Neural cell (in vitro differentiated cells): ENCODE measurements at regions not wholly inside any gene's neighbourhood (a gene's known extent, or its start where the extent isn't known, plus 50 kb on each side); places are given as distances from the start of the nearest gene placed in this dataset.

ENCODE experiments used
- H2AFZ ChIP-seq: fragments of 200-600, 300-800 bp; sonication (generic), shearing (Covaris generic); 2 replicates; pipeline ENCODE4 v1.6.0; 2014; ENCODE audit warnings: low read depth, mild to moderate bottlenecking, antibody characterized with exemption, low read length, moderate library complexity
- H3F3A ChIP-seq: fragments of 200-600 bp; shearing (Covaris generic); 2 replicates; pipeline ENCODE4 v1.6.1; 2016; ENCODE audit warnings: mild to moderate bottlenecking, moderate library complexity, mixed read lengths, antibody characterized with exemption, low read length; ENCODE audit not compliant: insufficient read depth, poor library complexity, severe bottlenecking
- H3K27ac ChIP-seq: fragments of 200-600, 300-800 bp; sonication (generic), shearing (Covaris generic); 2 replicates; pipeline ENCODE4 v1.5.1; 2014; ENCODE audit warnings: mild to moderate bottlenecking, low read length, moderate library complexity
- H3K27me3 ChIP-seq: fragments of 300-800, 200-600 bp; sonication (generic), shearing (Covaris generic); 2 replicates; pipeline ENCODE4 v1.6.0; 2014; ENCODE audit warnings: mild to moderate bottlenecking, low read depth, low read length, moderate library complexity; ENCODE audit not compliant: insufficient read depth
- H3K36me3 ChIP-seq: fragments of 300-800, 200-600 bp; sonication (generic), shearing (Covaris generic); 2 replicates; pipeline ENCODE4 v1.5.1; 2014; ENCODE audit warnings: mild to moderate bottlenecking, antibody characterized with exemption, low read length, moderate library complexity; ENCODE audit not compliant: insufficient read depth
- H3K4me2 ChIP-seq: fragments of 300-800, 200-600 bp; sonication (generic), shearing (Covaris generic); 2 replicates; pipeline ENCODE4 v1.6.0; 2014; ENCODE audit warnings: mild to moderate bottlenecking, low read length
- H3K4me3 ChIP-seq: fragments of 300-800, 200-600 bp; sonication (generic), shearing (Covaris generic); 2 replicates; pipeline ENCODE4 v1.5.1; 2014; ENCODE audit warnings: mild to moderate bottlenecking, low read length, moderate library complexity
- H3K79me2 ChIP-seq: fragments of 200-600 bp; shearing (Covaris generic); replicated peaks from 2 replicates; pipeline ENCODE4 v1.6.0; 2014; ENCODE audit warnings: mild to moderate bottlenecking, low read length, moderate library complexity; ENCODE audit not compliant: insufficient read depth
- H3K9ac ChIP-seq: fragments of 300-800, 200-600 bp; sonication (generic), shearing (Covaris generic); 2 replicates; pipeline ENCODE4 v1.6.1; 2016; ENCODE audit warnings: mild to moderate bottlenecking, low read length, mixed read lengths
- H3K9me2 ChIP-seq: fragments of 200-600 bp; shearing (Covaris generic); 2 replicates; pipeline ENCODE4 v1.6.1; 2016; ENCODE audit warnings: mild to moderate bottlenecking, low read length, mixed read lengths; ENCODE audit not compliant: insufficient read depth
- H3K9me3 ChIP-seq: fragments of 200-600, 300-800 bp; sonication (generic), shearing (Covaris generic); 2 replicates; pipeline ENCODE4 v1.6.1; 2016; ENCODE audit warnings: mild to moderate bottlenecking, mixed run types, low read length, moderate library complexity, mixed read lengths
- H4K20me1 ChIP-seq: fragments of 200-600 bp; shearing (Covaris generic); 2 replicates; pipeline ENCODE4 v1.6.1; 2016; ENCODE audit warnings: mild to moderate bottlenecking, mixed run types; ENCODE audit not compliant: insufficient read depth
- EP300 ChIP-seq: fragments of 450-650 bp; conservative IDR thresholded peaks from 2 replicates; pipeline ENCODE4 v1.6.1; 2014; ENCODE audit warnings: antibody characterized with exemption, mild to moderate bottlenecking, moderate library complexity; ENCODE audit not compliant: poor library complexity, severe bottlenecking
- EZH2 ChIP-seq: fragments of 200-600, 300-800 bp; shearing (Covaris generic), sonication (generic); IDR thresholded peaks from 2 replicates; pipeline ENCODE4 v1.6.1; 2014; ENCODE audit warnings: antibody characterized with exemption, low read length, borderline replicate concordance, mild to moderate bottlenecking; ENCODE audit not compliant: insufficient read depth, poor library complexity, severe bottlenecking
- MXI1 ChIP-seq: fragments of 450-650 bp; conservative IDR thresholded peaks from 2 replicates; pipeline ENCODE4 v1.6.1; 2014; ENCODE audit warnings: antibody characterized with exemption, mild to moderate bottlenecking; ENCODE audit not compliant: poor library complexity, severe bottlenecking
- POLR2AphosphoS5 ChIP-seq: IDR thresholded peaks from 2 replicates; pipeline ENCODE4 v1.6.1; 2012
- RAD21 ChIP-seq: fragments of 450-650 bp; conservative IDR thresholded peaks from 2 replicates; pipeline ENCODE4 v1.6.1; 2014; ENCODE audit warnings: antibody characterized with exemption, mild to moderate bottlenecking, moderate library complexity
- SMC3 ChIP-seq: fragments of 450-650 bp; conservative IDR thresholded peaks from 2 replicates; pipeline ENCODE4 v1.6.1; 2014; ENCODE audit warnings: antibody characterized with exemption, mild to moderate bottlenecking, moderate library complexity; ENCODE audit not compliant: poor library complexity
- TAF1 ChIP-seq: IDR thresholded peaks from 2 replicates; pipeline ENCODE4 v1.6.1; 2012; ENCODE audit warnings: low read depth
- TF ChIP-seq, protein P1 (sequence below): IDR thresholded peaks from 2 replicates; pipeline ENCODE4 v1.6.1; 2012; ENCODE audit warnings: borderline replicate concordance
- TF ChIP-seq, protein P2 (sequence below): fragments of 450-650 bp; IDR thresholded peaks from 2 replicates; pipeline ENCODE4 v1.5.1; 2014; ENCODE audit warnings: antibody characterized with exemption, mild to moderate bottlenecking, moderate library complexity; ENCODE audit not compliant: poor library complexity, severe bottlenecking

DNA sequence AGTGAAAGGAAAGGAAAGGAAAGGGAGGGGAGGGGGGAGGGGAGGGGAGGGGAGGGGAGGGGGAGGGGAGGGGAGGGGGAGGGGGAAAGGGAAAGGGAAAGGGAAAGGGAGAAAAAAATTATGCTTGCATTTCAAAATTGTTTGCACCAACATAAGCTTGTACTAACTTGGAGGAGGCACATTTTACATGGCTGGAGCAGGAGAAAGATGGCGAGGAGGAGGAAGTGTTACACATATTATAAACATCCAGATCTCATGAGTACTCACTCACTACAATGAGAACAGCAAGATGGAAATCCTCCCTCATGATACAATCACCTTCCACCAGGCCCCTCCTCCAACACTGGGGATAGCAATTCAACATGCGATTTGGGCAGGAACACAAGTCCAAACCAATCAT lies 660.2 kb upstream of the CDH2 start:
- no peaks in the 10 kb centered on the region for H4K20me1 ChIP-seq
- no peak overlapping the region for H3K4me3 ChIP-seq
- no peaks in the 10 kb centered on the region for H3K9me3 ChIP-seq
- H3K9ac ChIP-seq, result no peak overlapping the region
- no peaks in the 10 kb centered on the region for H3K9me2 ChIP-seq
- no peaks in the 10 kb centered on the region for H3K27me3 ChIP-seq
- TF ChIP-seq TAF1 (no peak), SMC3 (no peak), EP300 (no peak), MXI1 (no peak), RAD21 (no peak), POLR2AphosphoS5 (no peak), EZH2 (no peak)
- TF ChIP-seq, protein P1, sequence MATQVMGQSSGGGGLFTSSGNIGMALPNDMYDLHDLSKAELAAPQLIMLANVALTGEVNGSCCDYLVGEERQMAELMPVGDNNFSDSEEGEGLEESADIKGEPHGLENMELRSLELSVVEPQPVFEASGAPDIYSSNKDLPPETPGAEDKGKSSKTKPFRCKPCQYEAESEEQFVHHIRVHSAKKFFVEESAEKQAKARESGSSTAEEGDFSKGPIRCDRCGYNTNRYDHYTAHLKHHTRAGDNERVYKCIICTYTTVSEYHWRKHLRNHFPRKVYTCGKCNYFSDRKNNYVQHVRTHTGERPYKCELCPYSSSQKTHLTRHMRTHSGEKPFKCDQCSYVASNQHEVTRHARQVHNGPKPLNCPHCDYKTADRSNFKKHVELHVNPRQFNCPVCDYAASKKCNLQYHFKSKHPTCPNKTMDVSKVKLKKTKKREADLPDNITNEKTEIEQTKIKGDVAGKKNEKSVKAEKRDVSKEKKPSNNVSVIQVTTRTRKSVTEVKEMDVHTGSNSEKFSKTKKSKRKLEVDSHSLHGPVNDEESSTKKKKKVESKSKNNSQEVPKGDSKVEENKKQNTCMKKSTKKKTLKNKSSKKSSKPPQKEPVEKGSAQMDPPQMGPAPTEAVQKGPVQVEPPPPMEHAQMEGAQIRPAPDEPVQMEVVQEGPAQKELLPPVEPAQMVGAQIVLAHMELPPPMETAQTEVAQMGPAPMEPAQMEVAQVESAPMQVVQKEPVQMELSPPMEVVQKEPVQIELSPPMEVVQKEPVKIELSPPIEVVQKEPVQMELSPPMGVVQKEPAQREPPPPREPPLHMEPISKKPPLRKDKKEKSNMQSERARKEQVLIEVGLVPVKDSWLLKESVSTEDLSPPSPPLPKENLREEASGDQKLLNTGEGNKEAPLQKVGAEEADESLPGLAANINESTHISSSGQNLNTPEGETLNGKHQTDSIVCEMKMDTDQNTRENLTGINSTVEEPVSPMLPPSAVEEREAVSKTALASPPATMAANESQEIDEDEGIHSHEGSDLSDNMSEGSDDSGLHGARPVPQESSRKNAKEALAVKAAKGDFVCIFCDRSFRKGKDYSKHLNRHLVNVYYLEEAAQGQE, result no peak
- TF ChIP-seq, protein P2, sequence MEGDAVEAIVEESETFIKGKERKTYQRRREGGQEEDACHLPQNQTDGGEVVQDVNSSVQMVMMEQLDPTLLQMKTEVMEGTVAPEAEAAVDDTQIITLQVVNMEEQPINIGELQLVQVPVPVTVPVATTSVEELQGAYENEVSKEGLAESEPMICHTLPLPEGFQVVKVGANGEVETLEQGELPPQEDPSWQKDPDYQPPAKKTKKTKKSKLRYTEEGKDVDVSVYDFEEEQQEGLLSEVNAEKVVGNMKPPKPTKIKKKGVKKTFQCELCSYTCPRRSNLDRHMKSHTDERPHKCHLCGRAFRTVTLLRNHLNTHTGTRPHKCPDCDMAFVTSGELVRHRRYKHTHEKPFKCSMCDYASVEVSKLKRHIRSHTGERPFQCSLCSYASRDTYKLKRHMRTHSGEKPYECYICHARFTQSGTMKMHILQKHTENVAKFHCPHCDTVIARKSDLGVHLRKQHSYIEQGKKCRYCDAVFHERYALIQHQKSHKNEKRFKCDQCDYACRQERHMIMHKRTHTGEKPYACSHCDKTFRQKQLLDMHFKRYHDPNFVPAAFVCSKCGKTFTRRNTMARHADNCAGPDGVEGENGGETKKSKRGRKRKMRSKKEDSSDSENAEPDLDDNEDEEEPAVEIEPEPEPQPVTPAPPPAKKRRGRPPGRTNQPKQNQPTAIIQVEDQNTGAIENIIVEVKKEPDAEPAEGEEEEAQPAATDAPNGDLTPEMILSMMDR, result no peak
- H3F3A ChIP-seq, result no peaks in the 10 kb centered on the region
- H2AFZ ChIP-seq, result no peak overlapping the region
- H3K4me2 ChIP-seq, result no peak overlapping the region
- no peak overlapping the region for H3K27ac ChIP-seq
- H3K79me2 ChIP-seq, result no peaks in the 10 kb centered on the region
- no peaks in the 10 kb centered on the region for H3K36me3 ChIP-seq

DNA sequence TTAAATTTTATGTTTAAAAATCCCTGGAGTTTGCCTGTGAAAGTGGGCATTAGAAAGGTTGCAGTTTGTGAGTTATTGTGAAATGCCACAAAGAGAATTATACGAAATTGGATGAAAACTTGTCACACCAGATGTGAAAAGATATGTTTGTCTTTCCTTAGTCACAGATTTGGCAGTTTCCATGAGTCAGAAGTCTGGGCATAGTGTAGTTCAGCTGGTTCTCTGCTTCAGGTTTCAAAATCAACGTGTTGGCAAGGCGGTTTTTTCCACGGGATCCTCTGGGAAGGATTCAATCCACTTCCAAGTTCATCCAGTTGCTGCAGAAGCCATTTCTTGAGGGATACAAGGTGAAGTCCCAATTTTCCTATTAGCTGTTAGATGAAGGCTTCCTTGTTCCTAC lies 658.0 kb upstream of the CDH2 start:
- no peak for TF ChIP-seq RAD21
- TF ChIP-seq, protein P2, result no peak
- no peak for TF ChIP-seq TAF1
- TF ChIP-seq, protein P1, result no peak
- TF ChIP-seq EZH2, result no peak
- no peak for TF ChIP-seq MXI1
- TF ChIP-seq POLR2AphosphoS5, result no peak
- TF ChIP-seq EP300, result no peak
- no peak for TF ChIP-seq SMC3
- H3K27me3 ChIP-seq, result no peaks in the 10 kb centered on the region
- no peak overlapping the region for H3K9ac ChIP-seq
- H3K79me2 ChIP-seq, result no peaks in the 10 kb centered on the region
- no peaks in the 10 kb centered on the region for H3K9me3 ChIP-seq
- no peaks in the 10 kb centered on the region for H3K36me3 ChIP-seq
- no peak overlapping the region for H3K4me2 ChIP-seq
- H3K4me3 ChIP-seq, result no peak overlapping the region
- no peak overlapping the region for H3K27ac ChIP-seq
- H2AFZ ChIP-seq, result no peak overlapping the region
- no peaks in the 10 kb centered on the region for H3F3A ChIP-seq
- H4K20me1 ChIP-seq, result no peaks in the 10 kb centered on the region
- H3K9me2 ChIP-seq, result no peaks in the 10 kb centered on the region
